HCT116 (cell line): ENCODE measurements at regions not wholly inside any gene's neighbourhood (a gene's known extent, or its start where the extent isn't known, plus 50 kb on each side); places are given as distances from the start of the nearest gene placed in this dataset.

ENCODE experiments used
- ATAC-seq: fragments of 200-7000 bp; cut with Tn5 transposase; 2 replicates; pipeline ENCODE4 v1.9.1; 2020; ENCODE audit warnings: mild to moderate bottlenecking, moderate library complexity
- BruUV-seq: library from RNA; stranded (reverse); fragments of 400-500 nt; replicated peaks from 2 replicates; lab custom pipeline; 2021; lab: Mats Ljungman, UMichigan
- CTCF ChIA-PET: fragments of 300-600 bp; sonication (Branson Sonifier 250); formaldehyde crosslinking; loops from one replicate; lab custom pipeline; 2021; ENCODE audit warnings: antibody characterized with exemption; lab: Charles Lee
- POLR2A ChIA-PET: fragments of 300-600, 350-600 bp; sonication (Branson Sonifier 250); formaldehyde crosslinking; loops from one replicate; lab custom pipeline; 2021; ENCODE audit warnings: antibody characterized with exemption; lab: Charles Lee
- RAD21 ChIA-PET, 2 experiments: fragments of 300-600 bp; sonication (Branson Sonifier 250); formaldehyde crosslinking; loops; one replicate each; lab custom pipeline; 2023; ENCODE audit warnings: low total read pairs in 2 of 2; ENCODE audit not compliant: uncharacterized antibody in 2 of 2, unreplicated experiment in 2 of 2, low non-redundant PET in 1 of 2; lab: Charles Lee
- DNase-seq: peaks from one replicate; pipeline ENCODE4 v3.0.0-alpha.2; 2010; ENCODE audit warnings: low read depth, low spot score
- H2AFZ ChIP-seq: fragments of 200-600 bp; shearing (Covaris generic), sonication (generic); 2 replicates; pipeline ENCODE4 v1.6.1; 2017; ENCODE audit warnings: low read depth, mixed run types, mixed read lengths, antibody characterized with exemption, low read length; ENCODE audit not compliant: poor library complexity, severe bottlenecking
- H3K27ac ChIP-seq: 2 replicates; pipeline ENCODE4 v1.5.1; 2012; ENCODE audit warnings: low read depth, low read length
- H3K27me3 ChIP-seq: fragments of 200-600 bp; sonication (generic); 2 replicates; pipeline ENCODE4 v1.6.1; 2016; ENCODE audit warnings: mixed run types, low read length, mixed read lengths; ENCODE audit not compliant: insufficient read depth
- H3K36me3 ChIP-seq, 2 experiments: fragments of 200-500 bp in 1 of 2; fragments of 200-600 bp in 1 of 2; sonication (Bioruptor generic) in 1 of 2; sonication (generic) in 1 of 2; 2 replicates each; pipeline versions ENCODE4 v1.5.1 to v1.6.1; 2014 to 2016; ENCODE audit warnings: low read length in 2 of 2, inconsistent platforms in 1 of 2, mixed read lengths in 1 of 2, mixed run types in 1 of 2; ENCODE audit not compliant: insufficient read depth in 2 of 2, control insufficient read depth in 1 of 2
- H3K4me1 ChIP-seq, 2 experiments: fragments of 200-600 bp in 1 of 2; sonication (generic) in 1 of 2; 2 replicates each; pipeline versions ENCODE4 v1.5.1 to v1.6.1; 2012 to 2017; ENCODE audit warnings: low read length in 2 of 2, inconsistent platforms in 1 of 2, mild to moderate bottlenecking in 1 of 2, mixed read lengths in 1 of 2, mixed run types in 1 of 2, moderate library complexity in 1 of 2; ENCODE audit not compliant: insufficient read depth in 2 of 2, control insufficient read depth in 1 of 2
- H3K4me2 ChIP-seq: fragments of 200-600 bp; sonication (generic); 2 replicates; pipeline ENCODE4 v1.6.1; 2017; ENCODE audit warnings: mixed run types, low read length, mixed read lengths
- H3K4me3 ChIP-seq, 2 experiments: fragments of 200-600 bp in 1 of 2; sonication (generic) in 1 of 2; replicated peaks in 1 of 2; 2 replicates each; pipeline ENCODE4 v1.5.1; 2011 to 2016; ENCODE audit warnings: low read length in 2 of 2, control low read depth in 1 of 2, low read depth in 1 of 2, mild to moderate bottlenecking in 1 of 2, mixed read lengths in 1 of 2, mixed run types in 1 of 2
- H3K79me2 ChIP-seq: fragments of 200-600 bp; sonication (generic); 2 replicates; pipeline ENCODE4 v1.6.1; 2017; ENCODE audit warnings: mild to moderate bottlenecking, mixed run types, low read length, moderate library complexity, mixed read lengths; ENCODE audit not compliant: insufficient read depth
- H3K9ac ChIP-seq: fragments of 200-600 bp; sonication (generic); 2 replicates; pipeline ENCODE4 v1.6.1; 2016; ENCODE audit warnings: low read length, mixed read lengths
- H3K9me2 ChIP-seq: fragments of 200-600 bp; sonication (generic), shearing (Covaris generic); 2 replicates; pipeline ENCODE4 v1.6.1; 2017; ENCODE audit warnings: mixed run types, mild to moderate bottlenecking, moderate library complexity; ENCODE audit not compliant: insufficient read depth
- H3K9me3 ChIP-seq, 2 experiments: fragments of 200-500 bp in 1 of 2; fragments of 200-600 bp in 1 of 2; sonication (Bioruptor generic) in 1 of 2; sonication (generic) in 1 of 2; 2 replicates each; pipeline ENCODE4 v1.6.1; 2014 to 2017; ENCODE audit warnings: low read length in 2 of 2, mixed read lengths in 2 of 2, inconsistent platforms in 1 of 2, low read depth in 1 of 2, mild to moderate bottlenecking in 1 of 2, mixed run types in 1 of 2, moderate library complexity in 1 of 2; ENCODE audit not compliant: control insufficient read depth in 1 of 2, insufficient read depth in 1 of 2
- H4K20me1 ChIP-seq: fragments of 200-600 bp; sonication (generic), shearing (Covaris generic); 2 replicates; pipeline ENCODE4 v1.6.1; 2017; ENCODE audit warnings: mixed run types, mild to moderate bottlenecking, moderate library complexity; ENCODE audit not compliant: insufficient read depth
- ATF3 ChIP-seq: IDR thresholded peaks from 2 replicates; pipeline ENCODE4 v1.6.1; 2012
- EGR1 ChIP-seq: IDR thresholded peaks from 2 replicates; pipeline ENCODE4 v1.6.1; 2012; ENCODE audit warnings: low read depth
- ELF1 ChIP-seq: IDR thresholded peaks from 2 replicates; pipeline ENCODE4 v1.6.1; 2012; ENCODE audit warnings: low read depth, borderline replicate concordance
- EZH2 ChIP-seq: fragments of 200-600 bp; sonication (generic); IDR thresholded peaks from 2 replicates; pipeline ENCODE4 v1.6.1; 2017; ENCODE audit warnings: antibody characterized with exemption, mixed run types
- FOSL1 ChIP-seq: IDR thresholded peaks from 2 replicates; pipeline ENCODE4 v1.6.1; 2012; ENCODE audit warnings: low read depth
- JUND ChIP-seq: IDR thresholded peaks from 2 replicates; pipeline ENCODE4 v1.6.1; 2012
- MAX ChIP-seq: IDR thresholded peaks from 2 replicates; pipeline ENCODE4 v1.6.1; 2012
- POLR2A ChIP-seq: IDR thresholded peaks from 2 replicates; pipeline ENCODE4 v1.7.0; 2011; ENCODE audit warnings: borderline replicate concordance; ENCODE audit not compliant: insufficient read depth, insufficient read length; ENCODE audit errors: extremely low read depth
- RAD21 ChIP-seq: IDR thresholded peaks from 2 replicates; pipeline ENCODE4 v1.6.1; 2012; ENCODE audit warnings: low read depth, mild to moderate bottlenecking
- REST ChIP-seq: IDR thresholded peaks from 2 replicates; pipeline ENCODE4 v1.6.1; 2012; ENCODE audit warnings: low read depth
- SIN3A ChIP-seq: IDR thresholded peaks from 2 replicates; pipeline ENCODE4 v1.6.1; 2012; ENCODE audit warnings: low read depth
- SP1 ChIP-seq: IDR thresholded peaks from 2 replicates; pipeline ENCODE4 v1.6.1; 2012; ENCODE audit warnings: low read depth
- TCF7L2 ChIP-seq: IDR thresholded peaks from 2 replicates; pipeline ENCODE4 v1.7.0; 2011; ENCODE audit warnings: borderline replicate concordance, inconsistent platforms; ENCODE audit not compliant: insufficient read depth, insufficient read length; ENCODE audit errors: extremely low read depth
- YY1 ChIP-seq: IDR thresholded peaks from 2 replicates; pipeline ENCODE4 v1.6.1; 2011; ENCODE audit warnings: low read length, low read depth, moderate library complexity, mild to moderate bottlenecking; ENCODE audit not compliant: insufficient replicate concordance; ENCODE audit errors: extremely low read depth
- ZBTB33 ChIP-seq: IDR thresholded peaks from 2 replicates; pipeline ENCODE4 v1.6.1; 2011; ENCODE audit warnings: mild to moderate bottlenecking, low read length, moderate library complexity; ENCODE audit not compliant: insufficient replicate concordance; ENCODE audit errors: extremely low read depth
- ZFX ChIP-seq: fragments of 450-650 bp; IDR thresholded peaks from 2 replicates; pipeline ENCODE4 v1.6.1; 2017
- ZNF274 ChIP-seq: fragments of 200-500 bp; sonication (Bioruptor generic); IDR thresholded peaks from 2 replicates; pipeline ENCODE4 v1.6.1; 2014; ENCODE audit warnings: mild to moderate bottlenecking, low read depth, low read length, inconsistent platforms
- intact Hi-C: fragments of 100-400 bp; cut with micrococcal nuclease; formaldehyde crosslinking; loops from 2 replicates; pipeline ENCODE4 v1.10.0; 2022

- Histone ChIP-seq H3K27me3 (no peaks in the 10 kb centered on the region), H3K79me2 (no peaks in the 10 kb centered on the region), H3K27ac (no peak overlapping the region), H3K4me2 (no peak overlapping the region), H3K9me2 (no peaks in the 10 kb centered on the region), H3K9ac (no peak overlapping the region), H3K4me3 (no peak overlapping the region), H4K20me1 (no peaks in the 10 kb centered on the region), H3K9me3 (peaks cover 3 to 7% of the 10 kb centered on the region in 2 experiments; a peak in 2 of 4 replicates), H3K36me3 (no peaks in the 10 kb centered on the region), H3K4me1 (no peaks in the 10 kb centered on the region), H2AFZ (no peak overlapping the region)
- ATAC-seq, result no peak
- no TSS peak for BruUV-seq
- POLR2A ChIA-PET, result no interaction called here
- intact Hi-C loops, result no loop called here
- RAD21 ChIA-PET, result no interaction called here
- CTCF ChIA-PET, result no interaction called here
- DNase-seq, result no peak
- TF ChIP-seq ELF1, result no peak
- TF ChIP-seq FOSL1, result no peak
- TF ChIP-seq SP1, result no peak
- TF ChIP-seq RAD21, result no peak
- no peak for TF ChIP-seq JUND
- TF ChIP-seq ZNF274, result no peak
These were observed 153.5 kb downstream of the OR4C45 start for GRCh38 chr11:50186146-50186545.

- Histone ChIP-seq H3K4me3 (no peak overlapping the region), H3K27me3 (no peaks in the 10 kb centered on the region), H3K9me3 (peaks cover 3 to 7% of the 10 kb centered on the region in 2 experiments; a peak in 2 of 4 replicates), H4K20me1 (no peaks in the 10 kb centered on the region), H3K36me3 (no peaks in the 10 kb centered on the region), H3K9ac (no peak overlapping the region), H3K27ac (no peak overlapping the region), H2AFZ (no peak overlapping the region), H3K9me2 (no peaks in the 10 kb centered on the region), H3K79me2 (no peaks in the 10 kb centered on the region), H3K4me1 (no peaks in the 10 kb centered on the region), H3K4me2 (no peak overlapping the region)
- RAD21 ChIA-PET, result no interaction called here
- intact Hi-C loops, result no loop called here
- CTCF ChIA-PET, result no interaction called here
- no TSS peak for BruUV-seq
- ATAC-seq (no peak), DNase-seq (no peak)
- POLR2A ChIA-PET, result no interaction called here
- no peak for TF ChIP-seq ATF3
- TF ChIP-seq FOSL1, result no peak
- TF ChIP-seq ZFX, result no peak
- TF ChIP-seq EGR1, result no peak
- no peak for TF ChIP-seq JUND
- no peak for TF ChIP-seq EZH2
- no peak for TF ChIP-seq REST
- no peak for TF ChIP-seq RAD21
- no peak for TF ChIP-seq TCF7L2
- TF ChIP-seq MAX, result no peak
- TF ChIP-seq SIN3A, result no peak
- TF ChIP-seq ZBTB33, result no peak
- no peak for TF ChIP-seq YY1
- TF ChIP-seq ZNF274, result no peak
- TF ChIP-seq POLR2A, result no peak
These were observed 154.5 kb downstream of the OR4C45 start for GRCh38 chr11:50187220-50187619.
